Thoracic aorta (tissue), 2 donors: ENCODE measurements at regions not wholly inside any gene's neighbourhood (a gene's known extent, or its start where the extent isn't known, plus 50 kb on each side); places are given as distances from the start of the nearest gene placed in this dataset.
"Not testable (repeated sequence)": the region's sequence is repeated elsewhere in the genome, so short reads cannot be mapped to it uniquely, and the experiment has no call there.

Experiments used
- ATAC-seq: fragments of 150-250 bp; one replicate; pipeline ENCODE4 v1.8.0; 2017; ENCODE audit warnings: low read depth; ENCODE audit not compliant: insufficient number of reproducible peaks, low FRiP score
- DNase-seq: peaks from one replicate; pipeline ENCODE4 v3.0.0-alpha.2; 2020; ENCODE audit warnings: low spot score
- H3K27ac ChIP-seq, 2 donors: fragments of 200-600 bp; sonication (generic); 1 replicate in 1 of 2; 2 replicates in 1 of 2; pipeline ENCODE4 v1.5.1; 2016; ENCODE audit warnings: mild to moderate bottlenecking in 2 of 2, moderate library complexity in 2 of 2
- H3K27me3 ChIP-seq: fragments of 200-600 bp; sonication (generic); replicated peaks from 2 replicates; pipeline ENCODE4 v1.6.0; 2016; ENCODE audit warnings: mild to moderate bottlenecking; ENCODE audit not compliant: insufficient read depth
- H3K36me3 ChIP-seq: fragments of 200-600 bp; sonication (generic); one replicate; pipeline ENCODE4 v1.5.1; 2016
- H3K4me1 ChIP-seq, 2 donors: fragments of 200-600 bp; sonication (generic); 1 replicate in 1 of 2; 2 replicates in 1 of 2; pipeline versions ENCODE4 v1.5.1 to v1.6.0; 2016; ENCODE audit warnings: low read depth in 2 of 2, mild to moderate bottlenecking in 1 of 2; ENCODE audit not compliant: control insufficient read depth in 1 of 2
- H3K4me3 ChIP-seq: fragments of 200-600 bp; sonication (generic); 2 replicates; pipeline ENCODE4 v1.5.1; 2016; ENCODE audit warnings: mild to moderate bottlenecking
- H3K9me3 ChIP-seq: fragments of 200-600 bp; sonication (generic); 2 replicates; pipeline ENCODE4 v1.5.1; 2016
- TF ChIP-seq, protein P1 (sequence below): fragments of 200-600 bp; sonication (generic); IDR thresholded peaks from one replicate; pipeline ENCODE4 v1.5.1; 2019; ENCODE audit warnings: antibody characterized with exemption

GRCh38 chr12:8390001-8390777, 65.6 kb upstream of the CLEC6A start:
- H3K9me3 ChIP-seq, DNase-seq, H3K27me3 ChIP-seq, H3K4me1 ChIP-seq, H3K27ac ChIP-seq, ATAC-seq, H3K36me3 ChIP-seq: not testable (repeated sequence)
- TF ChIP-seq, protein P1, sequence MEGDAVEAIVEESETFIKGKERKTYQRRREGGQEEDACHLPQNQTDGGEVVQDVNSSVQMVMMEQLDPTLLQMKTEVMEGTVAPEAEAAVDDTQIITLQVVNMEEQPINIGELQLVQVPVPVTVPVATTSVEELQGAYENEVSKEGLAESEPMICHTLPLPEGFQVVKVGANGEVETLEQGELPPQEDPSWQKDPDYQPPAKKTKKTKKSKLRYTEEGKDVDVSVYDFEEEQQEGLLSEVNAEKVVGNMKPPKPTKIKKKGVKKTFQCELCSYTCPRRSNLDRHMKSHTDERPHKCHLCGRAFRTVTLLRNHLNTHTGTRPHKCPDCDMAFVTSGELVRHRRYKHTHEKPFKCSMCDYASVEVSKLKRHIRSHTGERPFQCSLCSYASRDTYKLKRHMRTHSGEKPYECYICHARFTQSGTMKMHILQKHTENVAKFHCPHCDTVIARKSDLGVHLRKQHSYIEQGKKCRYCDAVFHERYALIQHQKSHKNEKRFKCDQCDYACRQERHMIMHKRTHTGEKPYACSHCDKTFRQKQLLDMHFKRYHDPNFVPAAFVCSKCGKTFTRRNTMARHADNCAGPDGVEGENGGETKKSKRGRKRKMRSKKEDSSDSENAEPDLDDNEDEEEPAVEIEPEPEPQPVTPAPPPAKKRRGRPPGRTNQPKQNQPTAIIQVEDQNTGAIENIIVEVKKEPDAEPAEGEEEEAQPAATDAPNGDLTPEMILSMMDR: peak; percentile 74
- peak overlapping the region; percentile 74 for H3K4me3 ChIP-seq

GRCh38 chr12:8396225-8397071, 59.3 kb upstream of the CLEC6A start:
- not testable (repeated sequence) for ATAC-seq, DNase-seq, H3K36me3 ChIP-seq, H3K27me3 ChIP-seq, H3K27ac ChIP-seq, H3K9me3 ChIP-seq, H3K4me1 ChIP-seq
- TF ChIP-seq, protein P1: peak; percentile 43
- peak overlapping the region; percentile 70 for H3K4me3 ChIP-seq

- H3K36me3 ChIP-seq, H3K27ac ChIP-seq, H3K9me3 ChIP-seq, ATAC-seq, H3K4me1 ChIP-seq, H3K27me3 ChIP-seq, H3K4me3 ChIP-seq, DNase-seq: not testable (repeated sequence)
Observed at GRCh38 chr12:8397378-8397777, 58.4 kb upstream of the CLEC6A start.

GRCh38 chr12:8399496-8400034, 56.2 kb upstream of the CLEC6A start:
- H3K9me3 ChIP-seq, DNase-seq, H3K36me3 ChIP-seq, H3K27ac ChIP-seq, H3K4me1 ChIP-seq, ATAC-seq, H3K27me3 ChIP-seq, H3K4me3 ChIP-seq: not testable (repeated sequence)

DNA sequence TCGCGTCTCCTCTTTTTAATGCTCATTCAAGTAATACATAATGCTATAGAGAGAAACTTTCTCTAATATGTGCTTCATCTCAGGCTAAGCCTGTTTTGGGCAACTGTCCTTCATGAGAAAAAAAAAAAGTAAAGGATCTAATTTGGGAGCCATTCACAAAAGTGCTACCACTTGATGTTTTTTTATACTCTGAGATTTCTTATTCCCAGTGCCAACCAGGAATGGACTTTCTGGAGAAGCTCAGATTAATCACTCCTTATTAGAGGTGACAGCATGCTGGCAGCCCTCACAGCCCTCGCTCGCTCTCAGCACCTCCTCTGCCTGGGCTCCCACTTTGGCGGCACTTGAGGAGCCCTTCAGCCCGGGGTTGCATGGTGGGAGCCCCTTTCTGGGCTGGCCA, 51.9 kb upstream of the CLEC6A start:
- ATAC-seq, H3K4me3 ChIP-seq, H3K27me3 ChIP-seq, H3K9me3 ChIP-seq, DNase-seq, H3K27ac ChIP-seq, H3K36me3 ChIP-seq, H3K4me1 ChIP-seq: not testable (repeated sequence)

GRCh38 chr12:8404341-8404740, 51.4 kb upstream of the CLEC6A start:
- not testable (repeated sequence) for H3K27me3 ChIP-seq, H3K9me3 ChIP-seq, H3K4me1 ChIP-seq, H3K4me3 ChIP-seq, DNase-seq, H3K36me3 ChIP-seq, H3K27ac ChIP-seq, ATAC-seq
